ENCODE measurements at regions not wholly inside any gene's neighbourhood (a gene's known extent, or its start where the extent isn't known, plus 50 kb on each side); places are given as distances from the start of the nearest gene placed in this dataset.

DNA sequence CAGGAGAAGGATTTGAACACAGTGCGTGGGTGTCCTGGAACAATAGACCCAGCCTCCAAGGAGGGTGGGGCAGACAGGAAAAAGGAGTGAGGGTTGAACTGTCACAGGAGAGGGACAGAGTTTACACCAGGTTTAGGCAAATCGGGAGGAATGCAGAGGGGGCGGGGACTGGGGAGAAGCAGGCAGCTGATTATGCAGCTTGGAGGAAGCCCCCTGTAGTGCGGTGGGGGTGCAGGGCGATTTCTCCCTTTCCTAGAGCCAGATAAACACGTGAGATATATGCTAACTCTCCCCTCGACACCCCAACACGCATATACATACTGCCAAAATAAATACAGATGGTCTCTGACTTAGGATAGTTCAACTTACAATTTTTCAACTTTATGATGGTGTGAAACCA lies 108.6 kb upstream of the PRR20G start:
- DNase-seq (ENCODE audit: low spot score), result no peak

DNA sequence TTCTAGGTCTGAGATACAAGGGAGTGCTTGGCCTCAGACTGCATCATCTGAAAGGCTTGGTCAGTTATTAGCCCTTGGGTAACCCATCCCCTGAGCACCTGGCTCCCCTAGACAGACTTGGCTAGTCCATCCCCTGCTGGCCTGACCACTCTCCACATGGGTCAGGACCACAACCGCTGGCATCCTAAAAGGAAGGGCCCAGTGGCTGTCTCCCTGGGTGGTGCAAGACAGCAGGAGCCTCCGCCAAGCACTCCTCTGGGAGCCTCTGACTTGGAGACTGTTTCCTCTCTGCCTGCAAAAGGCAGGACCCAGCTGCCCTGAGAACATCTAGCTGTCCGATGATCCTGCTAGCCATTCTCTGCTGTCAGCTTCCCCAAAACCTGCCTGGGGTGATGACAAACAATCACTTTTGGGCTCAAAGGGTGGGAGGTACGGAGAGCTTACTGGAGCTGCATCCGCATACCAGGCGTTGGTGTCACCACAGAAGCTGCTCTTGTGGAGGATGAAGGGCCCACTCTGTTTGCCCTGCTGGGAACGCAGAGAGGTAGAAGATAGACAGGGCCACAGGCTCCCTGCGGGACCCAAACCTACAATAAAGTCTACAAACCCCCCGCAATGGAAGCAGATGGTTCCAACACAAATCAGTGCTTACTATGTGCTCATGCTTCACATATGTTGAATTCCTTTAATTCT lies 108.0 kb upstream of the PRR20G start:
- DNase-seq (ENCODE audit: low spot score), result no peak

DNA sequence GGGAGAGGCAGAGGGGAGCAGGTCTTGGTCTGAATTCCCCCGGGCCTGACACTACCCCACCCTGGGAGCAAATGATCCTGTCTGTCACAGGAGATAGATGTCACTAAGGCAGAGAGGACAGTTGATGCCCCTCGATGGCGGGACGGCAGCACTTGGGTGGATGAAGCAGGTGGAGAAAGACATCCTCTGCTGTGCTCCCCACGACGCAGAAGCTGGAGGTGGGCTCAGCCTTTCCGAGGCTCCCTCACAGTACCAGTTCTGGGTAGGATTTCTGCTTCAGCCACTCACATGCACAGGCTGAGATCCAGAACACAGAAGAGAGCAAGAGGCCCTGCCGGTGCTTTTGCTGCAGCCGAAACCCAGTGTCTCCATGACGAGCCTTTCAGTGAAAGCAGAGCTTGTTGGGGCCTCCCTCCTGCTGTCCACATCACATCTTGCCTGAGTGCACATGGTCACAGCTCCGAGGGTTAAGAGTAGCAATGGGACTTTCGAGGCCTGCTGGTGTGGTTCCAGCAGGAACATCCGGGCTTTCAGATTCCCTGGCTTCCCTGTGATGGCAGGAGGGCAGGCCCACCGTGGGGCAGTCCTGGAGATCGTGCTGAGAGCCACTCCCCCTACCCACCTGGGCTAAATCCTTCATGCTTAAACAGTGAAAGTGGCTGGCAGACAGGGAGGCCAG lies 107.3 kb upstream of the PRR20G start:
- DNase-seq (ENCODE audit: low spot score), result no peak

DNA sequence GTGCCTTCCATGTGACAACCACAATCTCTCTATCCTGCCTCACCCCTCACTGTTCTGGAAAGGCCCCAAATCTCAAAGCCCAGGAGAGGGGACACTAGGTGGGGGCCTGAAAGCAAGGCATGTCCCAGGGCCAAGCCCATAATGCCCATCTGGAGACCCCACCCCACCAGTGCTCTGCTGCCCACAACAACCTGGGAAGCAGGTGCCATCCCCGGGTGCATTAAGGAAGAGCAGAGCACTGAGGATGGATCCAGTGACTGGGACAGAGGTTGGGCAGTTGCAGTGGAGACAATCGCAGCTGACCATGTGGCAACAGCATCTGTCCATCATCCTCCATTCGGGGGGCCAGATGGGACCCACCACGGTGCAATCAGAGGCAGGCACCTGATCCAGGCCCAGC lies 106.2 kb upstream of the PRR20G start:
- DNase-seq (ENCODE audit: low spot score), result no peak

DNA sequence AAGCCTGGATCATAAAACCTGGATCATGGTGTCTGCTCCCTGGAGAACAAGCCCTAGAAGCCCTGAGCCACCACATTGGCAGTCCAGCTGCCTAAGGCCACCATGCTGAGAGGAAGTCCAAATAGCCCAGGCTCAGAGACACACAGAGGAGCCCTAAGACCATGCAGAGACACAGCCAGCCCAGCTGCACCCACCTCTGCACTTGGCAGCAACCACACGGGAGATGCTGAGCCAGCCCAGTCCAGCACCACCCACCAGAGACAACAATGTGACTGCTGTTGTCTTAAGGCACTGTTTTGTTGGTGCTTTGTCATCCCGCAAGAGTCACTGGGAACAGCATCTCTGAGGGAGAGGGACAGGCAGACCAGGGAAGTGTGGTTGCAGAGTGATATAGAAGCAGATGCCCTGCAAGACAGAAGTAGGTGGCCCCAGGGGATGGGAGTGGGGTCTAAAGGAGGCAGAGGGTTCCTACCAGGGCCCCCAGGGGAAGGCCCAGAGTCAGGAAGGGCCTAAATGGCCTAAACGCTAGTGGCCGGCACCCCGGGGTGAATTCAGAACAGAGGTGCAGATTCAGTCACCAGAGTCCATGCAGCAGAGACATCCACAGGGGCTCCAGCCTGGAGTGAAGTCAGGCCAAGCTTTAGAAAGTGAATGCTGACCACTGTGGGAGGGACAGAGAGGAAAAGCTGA lies 105.4 kb upstream of the PRR20G start:
- DNase-seq (ENCODE audit: low spot score), result no peak

DNA sequence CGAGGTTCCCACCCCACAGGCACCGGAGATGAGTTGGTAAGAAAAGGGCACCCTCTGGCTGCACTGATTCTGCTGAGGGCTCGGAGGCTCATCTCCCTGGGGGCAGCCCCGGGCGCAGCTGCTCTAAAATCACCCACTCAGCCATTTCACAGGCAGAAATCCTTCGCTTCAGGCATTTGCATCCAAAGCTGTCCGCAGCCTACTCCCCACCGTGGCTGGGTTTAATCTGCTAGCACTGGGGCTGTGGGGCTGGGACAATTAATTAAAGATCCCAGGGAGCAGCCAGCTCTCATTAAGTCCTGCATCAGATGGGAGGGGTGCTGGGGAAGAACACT lies 104.3 kb upstream of the PRR20G start:
- DNase-seq (ENCODE audit: low spot score), result no peak

DNA sequence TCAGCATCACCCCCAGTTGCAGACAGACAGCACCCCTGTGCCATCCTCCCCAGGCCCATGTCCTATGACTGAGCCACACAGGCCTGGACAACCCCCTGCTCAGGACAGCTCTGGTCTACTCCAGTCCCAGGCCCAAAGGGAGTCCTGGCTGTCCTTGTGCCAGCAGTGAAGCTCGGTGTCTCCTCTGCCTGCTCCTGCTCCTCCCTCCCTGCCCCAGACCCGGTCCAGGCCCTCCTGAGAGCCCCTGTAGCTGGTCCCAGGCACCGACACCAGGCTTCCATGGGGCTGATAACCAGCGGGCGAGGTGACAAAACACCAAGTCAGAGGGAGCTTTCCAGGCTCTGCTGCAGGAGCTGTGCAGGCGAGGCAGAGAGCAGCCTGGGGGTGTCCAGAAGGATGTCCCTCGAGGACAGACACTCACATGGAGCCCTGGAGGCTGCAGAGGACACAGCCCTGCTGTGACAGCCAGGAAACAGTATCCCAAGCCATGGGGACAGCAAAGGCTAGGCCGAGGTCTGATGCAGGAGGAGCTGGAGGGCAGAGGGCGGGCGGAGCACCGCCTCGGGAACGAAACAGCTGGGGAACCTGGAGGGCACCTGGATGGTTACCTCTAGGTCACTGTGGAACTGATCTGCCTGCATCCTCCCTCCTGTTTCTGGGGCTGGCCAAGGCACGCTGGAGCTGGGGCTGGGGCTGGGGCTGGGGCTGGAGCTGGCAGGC lies 103.8 kb upstream of the PRR20G start:
- no peak for DNase-seq (ENCODE audit: low spot score)

DNA sequence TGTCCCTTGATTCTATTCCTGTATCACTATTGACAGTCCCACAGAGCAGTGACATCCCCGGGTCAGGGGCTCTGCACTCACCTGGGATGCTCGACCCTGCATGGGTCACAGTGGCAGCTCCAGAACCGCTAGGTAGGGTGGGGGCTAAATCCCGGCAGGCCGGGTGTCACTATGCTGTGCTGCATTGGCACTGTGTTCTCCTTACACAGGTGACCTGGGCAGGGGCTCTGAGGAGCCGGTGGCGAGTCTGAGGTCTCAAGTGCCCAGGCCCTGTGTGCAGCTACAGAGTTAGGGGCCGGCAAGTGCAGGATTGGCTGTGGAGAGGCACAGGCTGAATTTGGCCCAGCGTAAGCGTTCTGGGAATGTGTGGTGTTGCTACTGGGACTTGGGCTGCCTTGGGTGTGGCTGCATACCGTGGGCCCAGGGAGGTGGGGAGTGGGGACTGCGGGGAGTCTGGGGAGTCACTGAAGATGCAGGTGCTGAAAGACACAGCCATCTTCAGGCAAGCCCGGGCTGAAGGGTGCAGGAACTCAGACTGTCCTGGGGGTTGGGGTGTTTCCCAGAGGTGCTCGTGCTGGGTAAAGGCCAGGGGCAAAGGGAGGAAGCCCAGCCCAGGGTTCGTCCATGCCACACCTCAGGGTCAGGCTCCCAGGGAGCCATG lies 102.6 kb upstream of the PRR20G start:
- no peak for DNase-seq (ENCODE audit: low spot score)

DNA sequence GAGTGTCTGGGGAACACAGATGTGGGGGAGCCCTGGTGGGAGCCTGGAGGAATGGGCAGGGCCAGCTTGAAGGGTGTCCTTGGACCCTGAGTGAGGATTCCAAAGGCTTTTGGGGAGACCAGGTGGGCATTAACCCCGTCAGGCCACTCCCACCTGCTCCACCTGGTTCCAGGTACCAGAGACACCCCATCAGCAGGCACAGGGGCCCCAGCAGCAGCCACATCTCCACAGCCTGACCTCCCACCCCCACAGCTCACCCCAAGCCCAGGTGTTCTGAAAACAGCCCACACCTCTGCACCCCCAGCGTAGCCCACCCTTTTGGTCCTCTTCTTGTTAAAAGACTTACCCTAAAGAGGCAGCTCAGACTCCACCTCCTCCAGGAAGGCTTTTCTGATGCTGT lies 102.1 kb upstream of the PRR20G start:
- no peak for DNase-seq (ENCODE audit: low spot score)

DNA sequence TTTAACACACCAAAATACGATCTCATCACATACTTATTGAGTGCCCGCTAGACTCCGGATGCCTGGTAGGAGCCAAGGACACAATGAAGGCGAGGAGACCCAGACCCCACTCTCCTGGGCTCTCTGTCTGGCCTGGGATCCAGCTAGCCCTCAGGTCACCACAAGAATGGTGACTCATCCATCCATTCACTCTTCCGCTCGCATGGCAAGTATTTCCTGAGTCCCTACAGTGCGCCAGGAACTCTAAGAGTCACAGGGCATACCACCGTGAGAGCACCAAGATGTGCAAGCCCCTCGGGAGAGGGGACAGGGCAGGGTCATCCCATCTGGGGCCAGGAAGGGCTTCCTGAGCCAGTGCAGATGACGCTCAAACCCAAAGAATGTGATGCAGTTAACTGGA lies 101.6 kb upstream of the PRR20G start:
- DNase-seq (ENCODE audit: low spot score), result peak; percentile 23

DNA sequence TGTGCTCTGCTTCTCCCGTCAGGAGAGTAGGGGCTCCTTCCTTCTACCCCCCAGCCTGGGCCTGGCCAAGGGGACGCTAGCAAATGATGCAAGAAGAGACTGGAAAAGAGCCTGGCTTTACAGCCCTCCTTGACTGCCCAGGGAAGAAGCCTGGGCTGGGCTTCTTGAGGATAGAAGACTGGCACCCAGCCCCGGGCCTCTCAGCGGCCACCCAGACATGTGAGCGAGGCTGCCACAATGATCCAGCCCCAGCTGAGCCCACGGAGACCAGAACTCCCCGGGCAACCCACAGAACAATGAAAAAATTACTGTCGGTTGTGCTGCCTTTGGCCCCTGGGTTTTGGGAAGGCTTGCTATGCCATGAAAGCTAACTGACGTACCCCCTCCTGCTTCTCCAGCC lies 100.6 kb upstream of the PRR20G start:
- no peak for DNase-seq (ENCODE audit: low spot score)

DNA sequence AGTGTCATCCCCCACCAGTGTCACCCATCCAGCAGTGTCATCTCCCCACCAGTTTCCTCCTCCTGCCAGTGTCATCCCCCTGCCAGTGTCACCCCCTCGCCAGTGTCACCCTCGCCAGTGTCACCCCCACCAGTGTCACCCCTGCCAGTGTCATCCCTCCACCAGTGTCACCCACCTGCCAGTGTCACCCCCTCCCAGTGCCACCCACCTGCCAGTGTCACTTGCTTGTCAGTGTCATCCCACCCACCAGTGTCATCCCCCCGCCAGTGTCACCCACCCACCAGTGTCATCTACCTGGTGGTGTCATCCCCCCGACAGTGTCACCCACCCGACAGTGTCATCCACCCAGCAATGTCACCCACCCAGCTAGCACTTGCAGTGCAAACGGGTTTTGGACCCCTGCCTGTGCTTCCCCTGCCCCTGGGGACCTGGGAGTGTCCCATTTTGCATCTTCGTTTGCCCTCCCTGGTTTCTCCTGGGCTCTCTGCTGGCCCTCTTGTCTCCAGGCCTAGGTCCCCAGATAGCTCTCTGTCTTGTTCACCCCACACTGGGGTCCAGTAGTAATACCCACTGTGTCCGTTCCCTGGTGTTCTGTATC lies 99.8 kb upstream of the PRR20G start:
- no peak for DNase-seq (ENCODE audit: low spot score)

DNA sequence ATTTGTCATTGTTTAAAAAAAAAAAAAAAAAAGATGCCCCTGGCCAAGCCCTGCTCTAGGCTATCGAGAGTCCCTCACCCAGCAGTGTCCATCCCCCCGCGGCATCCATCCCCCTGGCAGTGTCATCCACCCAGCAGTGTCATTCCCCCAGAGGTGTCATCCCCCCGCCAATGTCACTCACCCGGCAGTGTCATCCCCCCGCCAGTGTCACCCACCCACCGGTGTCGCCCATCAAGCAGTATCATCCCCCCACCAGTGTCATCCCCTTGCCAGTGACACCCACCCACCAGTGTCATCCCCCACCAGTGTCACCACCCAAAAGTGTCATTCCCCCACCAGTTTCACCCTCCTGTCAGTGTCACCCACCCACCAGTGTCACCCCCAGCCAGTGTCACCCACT lies 99.3 kb upstream of the PRR20G start:
- DNase-seq (ENCODE audit: low spot score), result no peak

DNA sequence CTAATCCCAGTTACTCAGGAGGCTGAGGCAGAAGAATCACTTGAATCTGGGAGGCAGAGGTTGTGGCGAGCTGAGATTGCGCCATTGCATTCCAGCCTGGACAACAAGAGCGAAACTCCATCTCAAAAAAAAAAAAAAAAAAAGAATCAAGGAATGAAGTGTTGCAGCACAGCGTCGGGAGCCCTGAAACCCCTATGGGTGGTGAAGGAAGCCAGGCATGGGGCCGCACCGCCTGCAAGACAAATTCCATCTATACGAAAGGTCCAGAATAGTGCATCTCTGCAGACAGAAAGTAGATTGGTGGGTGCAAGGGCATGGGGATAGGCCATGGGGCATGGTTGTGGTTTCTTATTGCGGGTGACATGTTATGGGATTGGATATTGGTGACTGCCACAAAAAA lies 98.6 kb upstream of the PRR20G start:
- DNase-seq (ENCODE audit: low spot score), result no peak

DNA sequence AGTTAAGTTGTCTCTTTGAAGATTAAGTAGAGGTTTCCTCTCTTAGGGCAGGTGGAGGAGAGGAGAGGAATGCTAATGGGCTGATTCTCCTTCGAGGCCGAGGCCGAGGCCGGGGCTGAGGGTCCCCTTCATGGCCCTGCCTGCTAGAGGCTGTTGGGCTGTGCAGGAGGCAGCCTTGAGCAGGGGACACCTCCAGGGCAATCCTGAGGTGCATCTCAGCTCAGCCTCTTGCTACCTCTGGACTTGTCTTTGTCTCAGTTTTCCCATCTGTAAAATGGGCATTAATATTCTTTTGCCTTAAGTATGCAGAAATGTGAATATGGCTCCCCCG lies 97.7 kb upstream of the PRR20G start:
- no peak for DNase-seq (ENCODE audit: low spot score)

DNA sequence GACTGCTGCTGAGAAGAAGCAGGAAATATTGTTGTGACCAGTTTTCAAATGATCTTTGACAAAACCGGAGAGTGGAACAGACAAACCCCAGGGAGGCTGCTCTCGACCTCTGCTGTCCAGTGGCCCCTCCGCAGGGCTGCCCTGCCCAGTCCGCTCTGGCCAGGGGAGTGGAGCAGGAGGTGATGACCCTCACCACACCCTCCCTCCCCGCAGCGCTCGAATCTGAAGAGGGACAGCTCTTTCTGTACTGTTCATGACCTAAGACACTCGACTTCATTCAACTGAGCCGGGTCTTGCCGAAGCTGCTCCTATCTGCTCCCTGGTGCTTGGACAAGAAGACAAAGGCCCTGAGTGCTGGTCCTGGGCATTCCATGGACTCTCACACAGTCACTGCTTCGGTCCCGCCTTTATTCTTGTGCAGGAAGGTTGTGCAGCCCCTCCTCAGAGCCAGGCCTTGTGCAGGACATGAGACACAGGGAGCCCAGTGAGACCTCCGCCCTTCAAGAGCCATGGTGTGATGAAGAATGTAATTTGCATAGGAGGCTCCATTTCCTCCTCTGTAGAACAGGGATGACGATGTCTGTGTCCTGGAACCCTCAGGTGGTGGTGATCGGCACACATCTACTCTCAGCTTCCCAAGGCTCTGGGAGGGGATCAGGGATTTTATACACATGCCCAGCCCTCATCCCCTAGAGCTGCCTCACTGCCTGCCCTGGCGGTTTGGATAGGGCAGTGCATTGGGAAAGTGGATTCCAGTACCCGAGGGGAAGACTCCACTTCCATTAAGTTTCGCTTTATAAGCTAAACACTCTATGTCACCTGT lies 97.1 kb upstream of the PRR20G start:
- no peak for DNase-seq (ENCODE audit: low spot score)

DNA sequence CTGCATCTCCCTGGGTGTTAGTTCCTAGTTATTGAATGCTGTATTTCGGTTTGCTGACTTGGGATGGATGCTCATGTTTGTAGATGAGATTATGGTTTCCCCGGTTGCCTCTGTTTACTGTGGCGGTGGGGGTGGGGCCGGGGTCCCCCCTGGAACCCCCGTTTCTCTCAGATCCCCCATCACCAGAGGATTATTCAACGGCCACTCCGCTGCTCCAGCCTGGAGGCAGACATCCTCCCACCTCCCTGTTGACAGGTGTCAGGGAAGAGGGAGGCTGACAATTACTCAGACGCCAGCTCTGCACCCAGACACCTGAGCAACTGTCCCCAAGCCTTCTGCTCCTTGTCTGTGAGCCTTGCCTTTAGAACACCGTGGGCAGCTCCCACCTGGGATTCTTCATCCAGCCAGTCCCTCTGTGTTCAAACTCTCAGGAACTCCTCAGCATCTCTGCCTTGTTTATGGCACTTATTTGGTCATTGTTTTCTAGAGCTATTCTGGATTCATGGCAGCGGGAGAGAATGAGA lies 95.9 kb upstream of the PRR20G start:
- no peak for DNase-seq (ENCODE audit: low spot score)

DNA sequence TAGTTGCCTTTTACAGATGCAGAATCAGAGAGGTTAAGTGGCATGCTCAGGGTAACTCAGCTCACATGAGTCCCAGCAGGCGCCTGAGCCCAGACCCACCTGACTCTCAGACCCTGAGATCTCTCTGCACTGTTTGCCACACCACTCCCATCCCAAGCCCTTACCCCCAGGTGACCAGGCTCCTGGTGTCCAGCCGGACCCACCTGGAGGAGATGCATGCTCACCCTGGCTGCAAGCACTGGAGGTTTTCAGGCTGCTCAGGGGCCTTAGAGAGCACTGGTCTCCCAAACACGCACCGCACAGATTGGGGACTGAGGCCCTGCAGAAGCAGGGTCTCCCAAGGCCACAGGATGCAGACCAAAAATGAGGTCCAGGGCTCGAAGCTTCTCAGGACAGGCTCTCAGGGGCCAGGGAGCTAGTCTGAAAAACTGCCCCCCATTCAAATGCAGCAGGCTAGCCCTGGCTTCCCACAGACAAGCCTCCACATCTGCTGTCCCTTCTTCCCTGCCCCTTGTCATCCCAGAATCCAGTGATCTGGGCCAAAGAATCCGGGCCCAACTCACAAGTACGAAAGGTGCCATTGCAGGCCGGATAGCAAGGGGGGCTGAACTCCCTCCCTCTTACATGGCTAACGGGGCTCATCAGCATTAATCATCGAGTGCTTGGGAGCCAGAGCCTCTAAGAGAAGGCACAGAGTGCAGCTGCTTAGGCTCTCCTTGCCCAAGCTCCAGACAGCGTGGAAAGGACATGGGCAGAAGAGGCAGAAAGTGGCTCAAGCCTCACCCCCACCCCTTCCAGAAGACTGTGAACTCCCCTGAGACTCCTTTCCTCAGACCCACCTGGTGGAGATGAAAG lies 90.2 kb upstream of the PRR20G start:
- no peak for DNase-seq (ENCODE audit: low spot score)

DNA sequence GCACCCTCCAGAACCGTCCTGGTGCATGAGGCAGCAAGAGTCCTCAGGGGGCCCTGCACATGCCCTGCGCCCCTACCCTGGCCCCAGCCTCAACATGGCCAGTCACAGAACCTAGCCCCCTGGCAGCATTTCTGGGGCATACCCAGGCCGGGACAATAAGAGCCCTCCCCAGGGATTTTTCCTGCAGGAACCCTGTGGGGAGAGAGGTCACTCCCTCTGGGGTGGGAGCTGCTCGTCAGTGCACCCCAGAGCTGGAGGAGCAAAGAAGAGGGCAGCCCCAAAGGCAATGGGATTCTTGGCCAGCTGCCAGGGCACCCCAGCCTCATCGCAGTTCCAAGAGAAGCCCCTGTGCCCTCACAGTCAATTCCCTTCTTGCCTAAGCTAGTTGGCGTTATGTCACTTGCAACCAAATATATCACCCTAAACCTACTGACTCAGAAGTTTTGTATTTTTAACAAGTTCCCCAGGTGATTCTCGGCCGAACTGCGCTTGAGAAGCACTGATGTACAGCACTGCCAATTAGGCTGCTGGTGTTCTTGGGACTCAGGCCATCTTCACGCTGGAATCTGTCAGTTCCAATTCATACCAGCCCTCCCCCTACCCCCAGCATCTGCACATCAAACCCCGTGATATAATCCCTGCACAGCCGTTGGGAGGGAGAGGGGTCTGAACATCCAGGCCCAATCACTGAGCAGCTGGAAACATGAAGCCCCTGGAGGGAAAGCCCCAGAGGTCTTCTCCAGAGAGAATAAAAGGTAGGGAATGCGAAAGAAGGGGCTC lies 87.5 kb upstream of the PRR20G start:
- DNase-seq (ENCODE audit: low spot score), result no peak

All from SW480 (cell line).